Left renal cortex interstitium (tissue), 4 donors: ENCODE measurements at regions not wholly inside any gene's neighbourhood (a gene's known extent, or its start where the extent isn't known, plus 50 kb on each side); places are given as distances from the start of the nearest gene placed in this dataset.
"Not testable (repeated sequence)": the region's sequence is repeated elsewhere in the genome, so short reads cannot be mapped to it uniquely, and the experiment has no call there.

Experiments
- DNase-seq, 4 donors: peaks; one replicate each; pipeline ENCODE4 v3.0.0-alpha.2; 2013; ENCODE audit warnings: low read depth in 4 of 4, low spot score in 2 of 4, missing footprints in 1 of 4

DNA sequence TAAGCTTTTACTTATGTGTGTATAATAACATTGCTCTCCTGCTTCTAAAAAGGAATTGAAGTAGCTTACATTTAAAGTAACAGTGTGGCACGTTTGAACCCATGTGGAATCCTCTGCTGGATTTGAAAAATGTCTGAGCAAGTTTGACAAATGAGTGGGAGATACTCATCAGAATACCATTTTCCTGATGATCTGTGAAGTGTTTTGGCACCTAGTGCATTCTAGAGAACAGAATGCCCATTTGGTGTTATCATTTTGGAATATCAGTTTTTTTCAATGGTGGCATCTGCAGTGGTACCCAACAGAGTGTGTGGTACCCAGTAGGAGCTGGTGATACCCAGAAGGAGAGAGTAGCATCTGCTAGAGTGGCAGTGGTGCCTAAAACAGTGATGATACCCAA, 471.1 kb downstream of the PLK2 start:
- no peak for DNase-seq

DNA sequence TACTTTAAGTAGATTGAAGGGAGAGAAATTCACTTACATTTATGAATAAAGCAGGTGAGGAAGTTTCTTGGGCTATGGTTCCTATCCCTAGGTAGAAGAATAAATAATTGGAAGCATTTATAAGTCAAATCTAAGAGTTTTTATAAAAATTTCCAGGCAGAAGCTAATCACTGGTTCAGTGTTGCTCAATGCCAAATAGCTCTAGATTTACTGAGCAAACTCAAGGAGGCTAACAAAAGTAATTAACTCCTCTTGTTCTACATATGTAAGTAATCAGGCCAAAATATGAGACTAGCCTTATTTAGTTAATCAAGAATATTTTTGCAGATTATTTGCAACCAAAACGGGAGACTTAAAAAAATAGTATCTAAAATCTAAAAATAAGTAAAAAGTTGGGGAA, 472.3 kb downstream of the PLK2 start:
- DNase-seq = no peak

DNA sequence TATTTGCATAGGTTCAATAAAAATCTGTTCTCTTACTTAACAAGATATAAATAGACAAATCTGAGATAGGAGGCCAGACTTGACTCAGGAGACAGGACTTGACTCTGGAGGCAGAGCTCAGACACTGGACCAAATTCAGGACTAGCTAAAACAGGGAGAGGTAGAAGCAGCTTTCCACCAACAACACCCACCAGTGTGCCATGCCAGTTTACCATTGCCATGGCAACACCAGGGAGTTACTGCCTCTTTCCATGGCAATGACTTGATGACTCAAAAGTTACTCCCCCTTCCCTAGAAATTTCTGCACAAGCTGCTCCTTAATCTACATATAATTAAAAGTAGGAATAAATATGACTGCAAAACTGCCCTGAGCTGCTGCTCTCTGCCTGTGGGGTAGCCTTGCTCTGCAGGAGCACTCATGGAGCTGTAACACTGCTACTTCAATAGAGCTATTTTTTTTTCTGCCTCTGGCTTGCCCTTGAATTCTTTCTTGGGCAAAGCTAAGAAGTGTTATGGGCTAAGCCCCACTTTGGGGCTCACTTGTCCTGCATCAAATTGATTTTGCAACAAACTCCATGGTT, 473.0 kb downstream of the PLK2 start:
- no peak for DNase-seq

DNA sequence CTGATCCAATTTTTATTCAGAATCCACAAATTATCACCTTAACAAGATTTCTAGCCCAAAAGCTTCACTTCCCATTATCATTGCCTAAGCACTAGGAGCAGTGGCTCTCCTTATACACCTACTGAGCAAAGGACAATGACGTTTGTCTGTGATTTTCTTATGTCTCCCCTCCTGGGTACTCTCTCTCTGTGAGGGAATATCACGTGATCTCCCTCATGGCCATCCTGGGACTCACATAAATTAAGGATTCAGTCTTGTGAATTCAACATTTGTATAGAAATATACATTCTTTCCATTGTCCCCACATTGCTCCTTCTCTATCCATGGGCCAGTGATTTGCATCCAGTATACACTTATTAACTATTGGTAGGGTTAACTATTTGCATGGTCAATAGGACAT, 476.5 kb downstream of the PLK2 start:
- DNase-seq = no peak

DNA sequence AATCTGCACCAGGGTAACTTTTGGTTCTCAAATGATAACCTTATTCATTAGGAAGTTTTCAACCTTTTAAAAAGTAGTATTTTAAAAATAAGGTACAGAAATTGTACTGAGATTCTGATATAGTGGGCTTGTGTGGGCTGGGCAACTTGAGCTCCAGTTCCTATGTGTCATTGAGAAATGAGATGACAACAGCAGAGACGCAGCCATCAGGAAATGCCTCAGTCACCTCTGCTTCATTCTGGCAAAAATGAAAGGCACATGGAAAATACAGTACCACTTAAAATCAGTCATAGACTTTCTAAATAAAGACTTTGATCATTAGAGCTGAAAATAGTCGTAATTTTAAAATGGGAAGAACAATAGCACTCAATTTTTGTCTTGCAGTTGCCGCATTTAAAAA, 480.2 kb downstream of the PLK2 start:
- no peak for DNase-seq

DNA sequence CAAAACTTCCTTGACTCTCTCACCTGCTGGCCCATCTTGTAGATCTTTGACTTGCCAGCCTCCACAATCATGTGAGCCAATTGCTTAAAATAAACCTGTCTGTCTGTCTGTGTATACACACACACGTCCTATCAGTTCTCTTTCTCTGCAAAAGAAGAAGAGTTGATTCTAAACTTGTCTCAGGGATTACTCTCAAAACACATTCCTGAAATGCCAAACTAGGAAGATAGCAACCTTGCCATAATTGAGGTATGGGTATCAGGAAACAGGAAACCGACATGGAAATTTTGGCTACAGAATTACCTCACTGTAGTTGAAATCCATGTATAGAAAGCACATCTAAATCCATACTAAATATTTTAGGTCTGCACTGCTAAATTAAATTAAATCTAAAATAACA, 483.4 kb downstream of the PLK2 start:
- no peak for DNase-seq

DNA sequence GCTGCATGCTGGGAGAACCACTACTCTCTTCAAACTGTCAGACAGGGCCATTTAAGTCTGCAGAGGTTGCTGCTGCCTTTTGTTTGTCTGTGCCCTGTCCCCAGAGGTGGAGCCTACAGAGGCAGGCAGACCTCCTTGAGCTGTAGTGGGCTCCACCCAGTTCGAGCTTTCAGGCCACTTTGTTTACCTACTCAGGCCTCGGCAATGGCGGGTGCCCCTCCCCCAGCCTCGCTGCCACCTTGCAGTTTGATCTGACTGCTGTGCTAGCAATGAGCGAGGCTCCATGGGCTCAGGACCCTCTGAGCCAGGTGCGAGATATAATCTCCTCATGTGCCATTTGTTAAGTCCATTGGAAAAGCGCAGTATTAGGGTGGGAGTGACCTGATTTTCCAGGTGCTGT, 487.8 kb downstream of the PLK2 start:
- not testable (repeated sequence) for DNase-seq

DNA sequence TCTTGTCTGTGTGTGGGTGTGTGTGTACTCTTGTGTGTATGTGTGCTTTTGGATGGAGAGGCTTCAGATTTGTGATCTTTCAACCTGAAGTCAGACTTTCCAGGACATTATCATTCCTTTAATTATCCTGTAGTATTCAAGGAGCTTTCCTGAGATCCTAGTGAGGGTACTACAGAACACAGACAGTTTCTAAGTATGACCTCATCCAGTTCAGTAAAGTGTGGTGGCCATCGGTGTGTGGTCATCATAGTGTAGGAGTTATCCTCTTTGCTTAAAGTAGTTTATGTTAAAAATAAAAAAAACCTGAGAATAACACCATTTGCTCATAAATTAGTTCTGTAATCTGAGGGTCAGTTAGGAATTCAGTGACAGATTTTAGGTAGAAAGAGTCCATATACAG, 478.0 kb upstream of the ACTBL2 start:
- no peak for DNase-seq

DNA sequence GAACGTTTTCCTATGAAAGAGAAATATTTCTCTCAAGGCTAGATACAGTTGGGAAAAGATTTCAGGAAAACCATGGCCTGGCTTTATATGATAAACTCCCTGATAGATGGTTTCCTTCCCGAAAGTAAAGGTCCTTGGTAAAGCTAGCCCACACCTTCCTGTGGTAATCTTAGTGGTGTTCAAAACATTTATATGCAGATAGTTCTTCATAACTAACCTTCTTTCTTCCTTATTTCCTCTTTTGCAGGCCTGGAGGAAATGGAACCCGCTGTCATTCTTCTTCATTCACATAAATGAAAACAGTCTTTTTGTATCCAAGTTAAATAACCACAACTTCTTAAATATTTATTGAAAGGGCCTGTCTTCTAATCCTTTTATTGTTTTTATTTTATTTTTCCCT, 474.0 kb upstream of the ACTBL2 start:
- no peak for DNase-seq

DNA sequence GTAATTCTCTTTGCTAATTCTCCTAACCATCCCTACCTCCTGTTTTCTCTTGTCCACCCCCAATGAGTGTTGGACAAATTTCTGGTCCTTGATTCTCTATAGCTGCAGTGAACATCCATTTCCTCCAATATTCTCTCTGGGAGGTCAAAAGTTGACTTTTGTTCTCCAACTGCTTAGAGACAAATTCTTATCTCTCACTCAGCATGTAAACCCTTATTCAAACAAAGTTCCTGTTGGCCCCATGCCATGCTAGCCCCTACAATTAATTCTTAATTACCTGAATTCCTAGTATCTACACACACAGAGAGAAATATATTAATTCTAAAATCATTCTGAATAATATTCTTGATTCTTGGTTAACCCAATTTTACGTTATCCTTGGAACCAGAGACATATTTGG, 472.9 kb upstream of the ACTBL2 start:
- DNase-seq = no peak

DNA sequence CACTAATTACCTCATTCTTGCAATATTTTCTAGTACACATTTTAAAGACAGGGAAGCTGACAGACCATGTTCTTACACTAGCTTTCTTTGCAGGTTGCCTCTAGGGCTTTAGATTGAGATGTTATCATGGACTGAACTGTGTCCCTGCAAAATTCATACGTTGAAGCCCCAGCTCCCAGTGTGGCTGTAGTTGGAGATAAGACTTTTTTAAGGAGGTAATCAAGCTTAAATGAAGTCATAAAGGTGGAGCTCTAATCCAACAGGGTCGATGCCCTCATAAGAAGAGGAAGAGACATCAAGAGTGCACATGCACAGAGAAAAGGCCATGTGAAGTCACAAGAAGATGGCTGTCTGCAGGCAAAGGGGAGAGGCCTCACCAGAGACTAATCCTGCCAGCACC, 471.2 kb upstream of the ACTBL2 start:
- DNase-seq = no peak

DNA sequence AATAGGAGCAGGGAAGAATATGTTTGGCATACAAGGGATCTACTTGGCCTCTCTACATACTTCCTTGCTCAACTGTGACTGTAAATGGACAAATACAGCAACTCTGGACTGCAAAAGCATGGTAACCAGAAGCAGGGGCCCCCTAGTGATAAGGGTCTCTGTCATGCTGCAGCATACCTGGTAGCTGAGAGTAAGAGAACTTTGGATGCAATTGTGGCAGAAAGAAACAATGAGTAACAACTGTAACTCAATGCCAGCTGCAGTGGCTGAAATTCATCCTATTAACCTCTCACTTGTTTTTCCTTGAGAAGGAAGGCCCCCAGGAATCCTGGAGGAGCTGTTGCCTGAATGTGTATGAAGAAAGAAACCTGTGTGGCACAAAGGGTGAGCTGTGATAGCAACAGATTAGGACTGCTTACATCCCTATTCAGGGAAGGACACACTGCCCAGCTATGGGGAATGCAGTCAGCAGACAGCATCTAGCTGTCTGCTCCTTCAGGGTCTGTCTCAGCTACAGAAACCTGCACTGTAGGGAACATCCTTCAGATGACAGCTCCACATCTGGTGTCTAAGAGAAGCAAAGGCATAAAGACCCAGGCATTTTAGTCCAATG, 468.1 kb upstream of the ACTBL2 start:
- DNase-seq = no peak

DNA sequence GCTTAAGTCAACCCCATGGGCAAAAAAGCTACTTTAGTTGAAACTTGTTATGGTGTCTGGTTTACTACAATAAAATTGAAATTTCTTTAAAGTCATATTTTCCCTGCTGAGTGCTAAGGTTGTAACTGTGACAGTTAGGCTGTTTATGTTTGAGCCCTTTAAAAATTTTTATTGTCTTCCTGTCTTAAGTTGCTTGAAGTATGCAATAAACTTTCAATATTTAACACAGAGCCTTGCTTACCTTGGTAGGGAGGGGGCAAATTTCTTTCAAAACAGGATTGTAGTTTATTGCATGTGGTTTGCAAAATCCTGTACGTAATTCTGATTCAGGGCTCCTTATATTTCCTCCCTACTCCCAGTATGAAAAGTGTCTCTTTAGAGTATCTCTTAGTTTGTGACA, 465.5 kb upstream of the ACTBL2 start:
- no peak for DNase-seq

DNA sequence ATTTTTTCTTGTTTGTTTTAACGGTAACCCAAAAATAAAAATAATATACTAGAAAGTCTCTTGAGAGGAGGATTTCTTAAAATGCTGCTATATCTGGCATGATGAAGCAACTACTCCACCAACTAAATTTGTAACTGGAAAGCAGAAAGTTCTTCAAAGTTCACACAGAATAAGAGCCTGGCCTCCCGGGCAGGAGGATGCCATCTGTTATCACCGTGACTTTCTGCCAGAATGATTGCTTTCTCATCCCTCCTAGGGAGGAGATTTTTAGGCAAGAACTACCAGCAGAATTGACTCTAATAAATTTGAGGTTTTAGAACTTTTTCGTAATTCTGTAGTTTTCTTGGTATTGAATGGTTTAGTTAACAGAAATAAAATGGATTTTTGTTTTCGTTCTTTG, 464.6 kb upstream of the ACTBL2 start:
- no peak for DNase-seq

DNA sequence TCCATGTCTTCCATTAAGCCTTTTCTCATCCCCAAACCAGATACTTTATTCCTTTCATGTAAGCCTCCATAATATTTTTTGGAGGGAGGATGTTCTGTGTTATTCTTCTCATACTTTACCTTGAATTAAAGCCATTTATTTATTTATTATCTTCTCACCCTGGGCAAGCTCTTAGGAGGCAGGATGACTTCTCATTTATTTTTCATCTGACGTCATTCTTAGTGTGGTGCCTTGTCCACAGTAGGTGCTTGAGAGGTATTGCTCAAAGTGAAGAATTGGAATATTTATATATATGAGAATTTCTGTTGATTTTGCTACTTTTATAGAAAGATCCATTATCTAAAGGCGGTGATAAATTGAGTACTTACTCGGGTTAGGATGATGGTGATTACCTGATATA, 458.3 kb upstream of the ACTBL2 start:
- no peak for DNase-seq

DNA sequence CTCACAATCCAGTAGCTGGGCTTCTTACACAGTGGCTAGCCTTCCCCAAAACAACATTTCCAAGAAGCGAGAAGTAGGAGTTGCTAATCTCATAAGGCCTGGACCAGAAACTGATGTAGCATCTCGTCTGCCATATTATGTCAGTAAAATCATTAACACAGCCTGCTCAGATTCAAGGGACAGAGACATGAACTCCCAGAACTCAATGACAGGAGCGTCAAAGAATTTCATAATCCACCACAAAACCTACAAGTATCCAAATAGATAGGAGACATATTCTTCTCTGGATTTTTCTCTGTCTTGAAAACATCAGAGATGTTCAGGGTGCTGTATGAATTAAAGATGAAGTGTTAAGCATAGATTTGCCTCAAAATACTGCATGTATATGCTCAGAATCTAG, 457.6 kb upstream of the ACTBL2 start:
- no peak for DNase-seq

DNA sequence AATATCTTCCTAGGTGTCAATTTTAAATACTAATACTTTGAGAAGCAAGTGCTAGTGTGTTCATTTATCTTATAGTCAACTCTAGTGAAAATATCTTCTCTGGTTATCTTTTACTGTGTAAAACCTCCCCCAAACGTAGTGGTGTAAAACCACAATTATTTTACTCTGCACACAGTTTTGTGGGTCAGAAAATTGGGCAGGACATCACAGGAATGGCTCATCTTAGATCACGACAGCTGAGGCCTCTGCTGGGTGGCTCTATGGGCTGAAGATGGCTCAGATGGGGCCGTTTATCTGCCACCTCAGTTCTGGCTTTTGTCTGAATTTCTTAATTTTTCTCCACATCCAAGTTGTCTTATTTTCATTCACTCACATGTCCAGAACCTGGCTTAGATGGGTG, 457.2 kb upstream of the ACTBL2 start:
- no peak for DNase-seq

DNA sequence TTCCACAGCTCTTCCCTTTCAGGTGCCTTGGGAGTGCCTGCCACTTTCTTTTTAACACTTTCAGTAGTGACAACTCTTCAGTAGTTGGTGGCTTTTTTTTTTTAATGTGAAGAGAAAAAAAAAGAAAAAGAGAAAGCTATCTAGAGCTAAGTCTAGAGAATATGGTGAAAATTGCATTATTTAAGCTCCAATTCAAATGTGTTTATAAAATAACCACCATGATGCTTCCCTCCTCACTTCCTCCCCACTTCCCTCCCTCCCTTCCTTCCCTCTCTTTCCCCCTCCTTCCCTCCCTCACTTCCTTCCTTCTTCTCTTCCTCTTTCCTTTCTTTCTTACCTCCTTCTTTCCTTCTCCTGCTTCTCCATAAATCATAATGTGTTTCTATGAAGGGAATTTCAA, 456.7 kb upstream of the ACTBL2 start:
- no peak for DNase-seq

DNA sequence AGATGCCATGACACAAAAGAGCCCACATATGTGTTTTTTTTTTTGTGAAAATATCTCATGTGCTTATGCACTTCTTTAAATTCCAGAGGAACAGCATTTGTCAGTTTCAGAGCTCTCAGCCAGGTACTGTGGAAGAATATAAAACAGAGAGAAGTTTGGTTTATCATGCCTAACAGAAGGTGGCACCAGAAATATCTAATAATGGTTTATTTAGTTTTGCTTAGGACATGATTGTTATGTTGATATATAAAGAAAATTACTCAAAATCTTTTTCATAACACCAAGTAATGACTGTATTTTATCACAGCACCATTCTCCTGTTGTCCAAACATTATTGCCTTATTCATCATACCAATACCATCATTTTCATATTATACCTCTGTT, 455.6 kb upstream of the ACTBL2 start:
- DNase-seq = no peak

DNA sequence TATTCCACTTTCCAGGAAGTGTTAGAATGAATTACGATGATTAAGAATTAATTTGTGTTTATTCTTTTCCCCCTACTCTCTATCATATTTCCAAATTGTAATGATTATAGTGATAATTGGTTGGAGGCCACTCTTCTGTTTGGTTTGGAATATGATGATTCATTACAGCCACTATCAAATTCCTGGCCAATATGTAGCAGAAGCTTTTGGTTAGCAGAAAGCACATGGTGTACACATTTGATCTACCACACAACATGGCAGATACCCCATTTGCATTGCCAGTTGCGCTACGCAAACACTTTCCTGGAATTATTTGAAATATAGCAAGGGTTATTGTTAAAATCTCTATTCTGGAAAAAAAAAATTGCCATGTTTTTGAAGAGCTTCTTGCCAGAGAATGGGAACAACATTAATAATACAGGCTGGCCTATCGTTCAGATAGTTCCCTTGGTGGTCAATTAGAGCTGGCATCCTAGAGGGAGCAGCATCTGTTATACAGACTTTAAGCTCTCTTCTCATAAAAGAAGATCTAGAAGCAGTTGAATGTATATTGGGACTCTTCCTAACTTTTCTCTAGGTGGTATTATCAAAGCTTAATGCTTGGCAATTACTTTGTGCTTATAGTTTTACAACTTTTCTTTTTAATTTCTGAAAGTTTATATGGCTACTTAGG, 455.0 kb upstream of the ACTBL2 start:
- DNase-seq = no peak

DNA sequence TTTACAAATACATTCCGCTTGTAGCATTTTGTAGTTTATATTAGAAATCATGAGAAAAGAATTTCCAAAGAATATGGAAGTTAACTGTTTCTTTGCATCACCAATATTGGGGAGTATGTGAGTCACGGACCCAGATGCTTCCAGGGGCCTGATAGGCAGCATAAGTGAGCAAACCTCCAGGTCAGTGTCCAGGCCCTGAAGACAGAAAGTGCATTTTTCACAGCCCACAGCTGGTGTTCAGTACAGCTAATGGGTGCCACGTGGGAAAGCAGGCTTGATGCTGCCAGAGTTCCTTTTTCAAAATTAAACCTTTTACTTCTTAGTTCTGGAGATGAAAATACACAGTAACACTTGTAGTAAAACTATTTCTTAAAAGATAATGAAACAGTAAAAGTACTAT, 454.4 kb upstream of the ACTBL2 start:
- no peak for DNase-seq

DNA sequence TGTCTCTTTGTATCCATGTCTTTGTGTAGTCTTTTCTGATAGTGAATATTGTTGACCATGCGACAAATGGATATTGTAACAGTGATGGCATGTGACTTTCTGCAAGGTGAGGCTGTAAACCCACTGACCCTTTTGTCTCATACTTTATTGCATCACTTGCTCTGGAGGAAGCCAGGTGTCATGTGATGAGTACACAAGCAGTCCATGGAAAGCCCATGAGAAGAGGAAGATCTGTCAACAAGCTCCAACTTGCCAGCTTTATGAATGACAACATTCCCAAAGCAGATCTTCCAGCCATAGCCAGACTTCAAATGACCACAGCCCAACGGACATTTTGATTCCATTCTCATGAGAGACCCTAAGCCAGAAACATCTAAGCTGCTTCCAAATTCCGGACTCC, 450.1 kb upstream of the ACTBL2 start:
- no peak for DNase-seq

DNA sequence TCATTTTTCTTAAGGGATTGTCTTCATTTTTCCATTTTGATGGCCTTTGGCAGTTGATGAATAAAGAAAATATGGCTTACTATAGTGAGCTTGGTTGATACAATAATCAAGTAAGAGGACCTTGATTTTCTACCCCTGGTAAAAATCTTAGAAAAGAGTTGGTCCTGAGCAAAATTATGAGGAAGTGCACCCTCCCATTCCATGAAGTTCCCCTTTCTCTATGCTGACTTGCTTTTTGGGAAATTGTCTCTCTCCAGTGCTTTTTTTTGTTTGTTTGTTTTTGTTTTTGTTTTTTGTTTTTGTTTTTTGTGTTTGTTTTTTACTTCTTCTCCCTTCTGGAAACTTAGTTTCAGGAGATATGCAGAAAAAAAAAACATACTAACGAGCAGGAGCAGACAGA, 449.2 kb upstream of the ACTBL2 start:
- DNase-seq = no peak
